Stimulated activated CD8-positive, alpha-beta memory T cell treated with anti-CD3 and anti-CD28 coated beads, Interleukin-15, amount 100 ng/mL, for 48 hours (primary cell): ENCODE measurements at regions not wholly inside any gene's neighbourhood (a gene's known extent, or its start where the extent isn't known, plus 50 kb on each side); places are given as distances from the start of the nearest gene placed in this dataset.
"Not testable (repeated sequence)": the region's sequence is repeated elsewhere in the genome, so short reads cannot be mapped to it uniquely, and the experiment has no call there.

ENCODE experiments used
- DNase-seq, 2 donors: peaks; one replicate each; pipeline ENCODE4 v3.0.0-alpha.2; 2020; ENCODE audit warnings: low read depth in 2 of 2

- no peak for DNase-seq
Observed at GRCh38 chr4:174069848-174070330, 213.6 kb downstream of the FBXO8 start.

GRCh38 chr4:174066611-174067205, 216.8 kb downstream of the FBXO8 start:
- DNase-seq = no peak

GRCh38 chr4:174062831-174063230, 220.6 kb downstream of the FBXO8 start:
- DNase-seq = no peak

- DNase-seq = no peak
Observed at GRCh38 chr4:174061026-174061425, 222.4 kb downstream of the FBXO8 start.

GRCh38 chr4:174058846-174059245, 224.6 kb downstream of the FBXO8 start:
- no peak for DNase-seq

GRCh38 chr4:174056959-174057358, 226.5 kb downstream of the FBXO8 start:
- DNase-seq = no peak

GRCh38 chr4:174055344-174055743, 228.1 kb downstream of the FBXO8 start:
- no peak for DNase-seq

GRCh38 chr4:174053895-174054294, 229.6 kb downstream of the FBXO8 start:
- DNase-seq = no peak

- DNase-seq = no peak
Observed at GRCh38 chr4:174047363-174047762, 236.1 kb downstream of the FBXO8 start.

GRCh38 chr4:174045829-174046228, 237.6 kb downstream of the FBXO8 start:
- not testable (repeated sequence) for DNase-seq

- DNase-seq = no peak
Observed at GRCh38 chr4:174045381-174045780, 238.1 kb downstream of the FBXO8 start.

GRCh38 chr4:174041555-174042105, 241.8 kb downstream of the FBXO8 start:
- no peak for DNase-seq

GRCh38 chr4:174040287-174040686, 243.2 kb downstream of the FBXO8 start:
- DNase-seq = no peak

- no peak for DNase-seq
Observed at GRCh38 chr4:174038481-174038880, 245.0 kb downstream of the FBXO8 start.

GRCh38 chr4:174037631-174038030, 245.8 kb downstream of the FBXO8 start:
- no peak for DNase-seq

- no peak for DNase-seq
Observed at GRCh38 chr4:174037049-174037448, 246.4 kb downstream of the FBXO8 start.

GRCh38 chr4:174036576-174036975, 246.9 kb downstream of the FBXO8 start:
- DNase-seq = no peak

- DNase-seq = no peak
Observed at GRCh38 chr4:174036111-174036510, 247.4 kb downstream of the FBXO8 start.

- DNase-seq = no peak
Observed at GRCh38 chr4:174023641-174024040, 259.8 kb downstream of the FBXO8 start.

- no peak for DNase-seq
Observed at GRCh38 chr4:174018236-174018635, 265.2 kb downstream of the FBXO8 start.

- DNase-seq = no peak
Observed at GRCh38 chr4:174016251-174016650, 267.2 kb downstream of the FBXO8 start.

GRCh38 chr4:174012886-174013259, 270.6 kb downstream of the FBXO8 start:
- no peak for DNase-seq

- no peak for DNase-seq
Observed at GRCh38 chr4:174012135-174012885, 271.2 kb downstream of the FBXO8 start.
